ENCODE measurements at regions not wholly inside any gene's neighbourhood (a gene's known extent, or its start where the extent isn't known, plus 50 kb on each side); places are given as distances from the start of the nearest gene placed in this dataset.

DNA sequence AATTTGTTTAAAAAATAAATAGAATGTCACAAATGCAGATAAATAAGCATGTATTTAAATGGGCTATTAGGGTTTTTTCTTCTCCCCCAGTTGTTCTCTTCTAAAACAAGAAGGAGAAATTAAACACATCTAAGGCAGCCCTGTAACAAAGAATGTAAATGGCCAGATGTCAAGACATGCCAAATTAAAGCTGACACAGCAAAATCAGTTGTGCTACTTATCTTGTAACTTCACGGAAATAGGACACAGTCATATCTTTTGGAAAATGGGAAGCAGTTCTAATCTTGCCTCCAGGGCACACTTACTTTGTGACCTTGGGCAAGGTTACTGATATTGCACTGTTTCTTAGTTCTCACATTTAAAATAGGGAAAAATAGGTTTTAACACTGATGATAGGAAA lies 200.1 kb upstream of the NRXN1 start:
- TF ChIP-seq EZH2 (IDR thresholded peaks at IDR 0.05; ENCODE audit: low read depth, unreplicated experiment): no peak
- TF ChIP-seq, protein P1, sequence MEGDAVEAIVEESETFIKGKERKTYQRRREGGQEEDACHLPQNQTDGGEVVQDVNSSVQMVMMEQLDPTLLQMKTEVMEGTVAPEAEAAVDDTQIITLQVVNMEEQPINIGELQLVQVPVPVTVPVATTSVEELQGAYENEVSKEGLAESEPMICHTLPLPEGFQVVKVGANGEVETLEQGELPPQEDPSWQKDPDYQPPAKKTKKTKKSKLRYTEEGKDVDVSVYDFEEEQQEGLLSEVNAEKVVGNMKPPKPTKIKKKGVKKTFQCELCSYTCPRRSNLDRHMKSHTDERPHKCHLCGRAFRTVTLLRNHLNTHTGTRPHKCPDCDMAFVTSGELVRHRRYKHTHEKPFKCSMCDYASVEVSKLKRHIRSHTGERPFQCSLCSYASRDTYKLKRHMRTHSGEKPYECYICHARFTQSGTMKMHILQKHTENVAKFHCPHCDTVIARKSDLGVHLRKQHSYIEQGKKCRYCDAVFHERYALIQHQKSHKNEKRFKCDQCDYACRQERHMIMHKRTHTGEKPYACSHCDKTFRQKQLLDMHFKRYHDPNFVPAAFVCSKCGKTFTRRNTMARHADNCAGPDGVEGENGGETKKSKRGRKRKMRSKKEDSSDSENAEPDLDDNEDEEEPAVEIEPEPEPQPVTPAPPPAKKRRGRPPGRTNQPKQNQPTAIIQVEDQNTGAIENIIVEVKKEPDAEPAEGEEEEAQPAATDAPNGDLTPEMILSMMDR (conservative IDR thresholded peaks at IDR 0.05; ENCODE audit: low read depth in 2 of 2): no peak
- TF ChIP-seq ZNF114 (CRISPR knock-in tag; IDR thresholded peaks at IDR 0.05): no peak
- no peak for TF ChIP-seq EZH2phosphoT487 (IDR thresholded peaks at IDR 0.05; ENCODE audit: unreplicated experiment)
- TF ChIP-seq, protein P2, sequence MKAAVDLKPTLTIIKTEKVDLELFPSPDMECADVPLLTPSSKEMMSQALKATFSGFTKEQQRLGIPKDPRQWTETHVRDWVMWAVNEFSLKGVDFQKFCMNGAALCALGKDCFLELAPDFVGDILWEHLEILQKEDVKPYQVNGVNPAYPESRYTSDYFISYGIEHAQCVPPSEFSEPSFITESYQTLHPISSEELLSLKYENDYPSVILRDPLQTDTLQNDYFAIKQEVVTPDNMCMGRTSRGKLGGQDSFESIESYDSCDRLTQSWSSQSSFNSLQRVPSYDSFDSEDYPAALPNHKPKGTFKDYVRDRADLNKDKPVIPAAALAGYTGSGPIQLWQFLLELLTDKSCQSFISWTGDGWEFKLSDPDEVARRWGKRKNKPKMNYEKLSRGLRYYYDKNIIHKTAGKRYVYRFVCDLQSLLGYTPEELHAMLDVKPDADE (IDR thresholded peaks at IDR 0.05): no peak
- TF ChIP-seq JUNB (IDR thresholded peaks at IDR 0.05; ENCODE audit: unreplicated experiment): no peak
- TF ChIP-seq POLR2AphosphoS5 (IDR thresholded peaks at IDR 0.05; ENCODE audit: low read depth): no peak
- TF ChIP-seq, protein P3, sequence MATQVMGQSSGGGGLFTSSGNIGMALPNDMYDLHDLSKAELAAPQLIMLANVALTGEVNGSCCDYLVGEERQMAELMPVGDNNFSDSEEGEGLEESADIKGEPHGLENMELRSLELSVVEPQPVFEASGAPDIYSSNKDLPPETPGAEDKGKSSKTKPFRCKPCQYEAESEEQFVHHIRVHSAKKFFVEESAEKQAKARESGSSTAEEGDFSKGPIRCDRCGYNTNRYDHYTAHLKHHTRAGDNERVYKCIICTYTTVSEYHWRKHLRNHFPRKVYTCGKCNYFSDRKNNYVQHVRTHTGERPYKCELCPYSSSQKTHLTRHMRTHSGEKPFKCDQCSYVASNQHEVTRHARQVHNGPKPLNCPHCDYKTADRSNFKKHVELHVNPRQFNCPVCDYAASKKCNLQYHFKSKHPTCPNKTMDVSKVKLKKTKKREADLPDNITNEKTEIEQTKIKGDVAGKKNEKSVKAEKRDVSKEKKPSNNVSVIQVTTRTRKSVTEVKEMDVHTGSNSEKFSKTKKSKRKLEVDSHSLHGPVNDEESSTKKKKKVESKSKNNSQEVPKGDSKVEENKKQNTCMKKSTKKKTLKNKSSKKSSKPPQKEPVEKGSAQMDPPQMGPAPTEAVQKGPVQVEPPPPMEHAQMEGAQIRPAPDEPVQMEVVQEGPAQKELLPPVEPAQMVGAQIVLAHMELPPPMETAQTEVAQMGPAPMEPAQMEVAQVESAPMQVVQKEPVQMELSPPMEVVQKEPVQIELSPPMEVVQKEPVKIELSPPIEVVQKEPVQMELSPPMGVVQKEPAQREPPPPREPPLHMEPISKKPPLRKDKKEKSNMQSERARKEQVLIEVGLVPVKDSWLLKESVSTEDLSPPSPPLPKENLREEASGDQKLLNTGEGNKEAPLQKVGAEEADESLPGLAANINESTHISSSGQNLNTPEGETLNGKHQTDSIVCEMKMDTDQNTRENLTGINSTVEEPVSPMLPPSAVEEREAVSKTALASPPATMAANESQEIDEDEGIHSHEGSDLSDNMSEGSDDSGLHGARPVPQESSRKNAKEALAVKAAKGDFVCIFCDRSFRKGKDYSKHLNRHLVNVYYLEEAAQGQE (IDR thresholded peaks at IDR 0.05; ENCODE audit: unreplicated experiment): no peak
- no peak for TF ChIP-seq CREB1 (CRISPR knock-in tag; IDR thresholded peaks at IDR 0.05; ENCODE audit: low read depth)
- TF ChIP-seq NANOG (IDR thresholded peaks at IDR 0.05; ENCODE audit: borderline replicate concordance): no peak
- TF ChIP-seq, protein P4, sequence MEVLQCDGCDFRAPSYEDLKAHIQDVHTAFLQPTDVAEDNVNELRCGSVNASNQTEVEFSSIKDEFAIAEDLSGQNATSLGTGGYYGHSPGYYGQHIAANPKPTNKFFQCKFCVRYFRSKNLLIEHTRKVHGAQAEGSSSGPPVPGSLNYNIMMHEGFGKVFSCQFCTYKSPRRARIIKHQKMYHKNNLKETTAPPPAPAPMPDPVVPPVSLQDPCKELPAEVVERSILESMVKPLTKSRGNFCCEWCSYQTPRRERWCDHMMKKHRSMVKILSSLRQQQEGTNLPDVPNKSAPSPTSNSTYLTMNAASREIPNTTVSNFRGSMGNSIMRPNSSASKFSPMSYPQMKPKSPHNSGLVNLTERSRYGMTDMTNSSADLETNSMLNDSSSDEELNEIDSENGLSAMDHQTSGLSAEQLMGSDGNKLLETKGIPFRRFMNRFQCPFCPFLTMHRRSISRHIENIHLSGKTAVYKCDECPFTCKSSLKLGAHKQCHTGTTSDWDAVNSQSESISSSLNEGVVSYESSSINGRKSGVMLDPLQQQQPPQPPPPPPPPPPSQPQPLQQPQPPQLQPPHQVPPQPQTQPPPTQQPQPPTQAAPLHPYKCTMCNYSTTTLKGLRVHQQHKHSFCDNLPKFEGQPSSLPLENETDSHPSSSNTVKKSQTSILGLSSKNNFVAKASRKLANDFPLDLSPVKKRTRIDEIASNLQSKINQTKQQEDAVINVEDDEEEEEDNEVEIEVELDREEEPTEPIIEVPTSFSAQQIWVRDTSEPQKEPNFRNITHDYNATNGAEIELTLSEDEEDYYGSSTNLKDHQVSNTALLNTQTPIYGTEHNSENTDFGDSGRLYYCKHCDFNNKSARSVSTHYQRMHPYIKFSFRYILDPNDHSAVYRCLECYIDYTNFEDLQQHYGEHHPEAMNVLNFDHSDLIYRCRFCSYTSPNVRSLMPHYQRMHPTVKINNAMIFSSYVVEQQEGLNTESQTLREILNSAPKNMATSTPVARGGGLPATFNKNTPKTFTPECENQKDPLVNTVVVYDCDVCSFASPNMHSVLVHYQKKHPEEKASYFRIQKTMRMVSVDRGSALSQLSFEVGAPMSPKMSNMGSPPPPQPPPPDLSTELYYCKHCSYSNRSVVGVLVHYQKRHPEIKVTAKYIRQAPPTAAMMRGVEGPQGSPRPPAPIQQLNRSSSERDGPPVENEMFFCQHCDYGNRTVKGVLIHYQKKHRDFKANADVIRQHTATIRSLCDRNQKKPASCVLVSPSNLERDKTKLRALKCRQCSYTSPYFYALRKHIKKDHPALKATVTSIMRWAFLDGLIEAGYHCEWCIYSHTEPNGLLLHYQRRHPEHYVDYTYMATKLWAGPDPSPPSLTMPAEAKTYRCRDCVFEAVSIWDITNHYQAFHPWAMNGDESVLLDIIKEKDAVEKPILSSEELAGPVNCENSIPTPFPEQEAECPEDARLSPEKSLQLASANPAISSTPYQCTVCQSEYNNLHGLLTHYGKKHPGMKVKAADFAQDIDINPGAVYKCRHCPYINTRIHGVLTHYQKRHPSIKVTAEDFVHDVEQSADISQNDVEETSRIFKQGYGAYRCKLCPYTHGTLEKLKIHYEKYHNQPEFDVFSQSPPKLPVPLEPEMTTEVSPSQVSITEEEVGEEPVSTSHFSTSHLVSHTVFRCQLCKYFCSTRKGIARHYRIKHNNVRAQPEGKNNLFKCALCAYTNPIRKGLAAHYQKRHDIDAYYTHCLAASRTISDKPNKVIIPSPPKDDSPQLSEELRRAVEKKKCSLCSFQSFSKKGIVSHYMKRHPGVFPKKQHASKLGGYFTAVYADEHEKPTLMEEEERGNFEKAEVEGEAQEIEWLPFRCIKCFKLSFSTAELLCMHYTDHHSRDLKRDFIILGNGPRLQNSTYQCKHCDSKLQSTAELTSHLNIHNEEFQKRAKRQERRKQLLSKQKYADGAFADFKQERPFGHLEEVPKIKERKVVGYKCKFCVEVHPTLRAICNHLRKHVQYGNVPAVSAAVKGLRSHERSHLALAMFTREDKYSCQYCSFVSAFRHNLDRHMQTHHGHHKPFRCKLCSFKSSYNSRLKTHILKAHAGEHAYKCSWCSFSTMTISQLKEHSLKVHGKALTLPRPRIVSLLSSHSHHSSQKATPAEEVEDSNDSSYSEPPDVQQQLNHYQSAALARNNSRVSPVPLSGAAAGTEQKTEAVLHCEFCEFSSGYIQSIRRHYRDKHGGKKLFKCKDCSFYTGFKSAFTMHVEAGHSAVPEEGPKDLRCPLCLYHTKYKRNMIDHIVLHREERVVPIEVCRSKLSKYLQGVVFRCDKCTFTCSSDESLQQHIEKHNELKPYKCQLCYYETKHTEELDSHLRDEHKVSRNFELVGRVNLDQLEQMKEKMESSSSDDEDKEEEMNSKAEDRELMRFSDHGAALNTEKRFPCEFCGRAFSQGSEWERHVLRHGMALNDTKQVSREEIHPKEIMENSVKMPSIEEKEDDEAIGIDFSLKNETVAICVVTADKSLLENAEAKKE (CRISPR knock-in tag; IDR thresholded peaks at IDR 0.05): no peak
- TF ChIP-seq STAT1 (IDR thresholded peaks at IDR 0.05; ENCODE audit: unreplicated experiment): no peak
- TF ChIP-seq ZNF331 (CRISPR knock-in tag; IDR thresholded peaks at IDR 0.05; ENCODE audit: low read depth): no peak

Measured in GM23338 (cell line).